NCI-H2196 treated with DMSO at 0.1 percent for 48 hours (cell line): ENCODE measurements at regions not wholly inside any gene's neighbourhood (a gene's known extent, or its start where the extent isn't known, plus 50 kb on each side); places are given as distances from the start of the nearest gene placed in this dataset.
"Not testable (repeated sequence)": the region's sequence is repeated elsewhere in the genome, so short reads cannot be mapped to it uniquely, and the experiment has no call there.

ENCODE experiments used
- DNase-seq: peaks from one replicate; lab custom pipeline; 2025; ENCODE audit not compliant: unreplicated experiment; lab: John Stamatoyannopoulos, UW

DNA sequence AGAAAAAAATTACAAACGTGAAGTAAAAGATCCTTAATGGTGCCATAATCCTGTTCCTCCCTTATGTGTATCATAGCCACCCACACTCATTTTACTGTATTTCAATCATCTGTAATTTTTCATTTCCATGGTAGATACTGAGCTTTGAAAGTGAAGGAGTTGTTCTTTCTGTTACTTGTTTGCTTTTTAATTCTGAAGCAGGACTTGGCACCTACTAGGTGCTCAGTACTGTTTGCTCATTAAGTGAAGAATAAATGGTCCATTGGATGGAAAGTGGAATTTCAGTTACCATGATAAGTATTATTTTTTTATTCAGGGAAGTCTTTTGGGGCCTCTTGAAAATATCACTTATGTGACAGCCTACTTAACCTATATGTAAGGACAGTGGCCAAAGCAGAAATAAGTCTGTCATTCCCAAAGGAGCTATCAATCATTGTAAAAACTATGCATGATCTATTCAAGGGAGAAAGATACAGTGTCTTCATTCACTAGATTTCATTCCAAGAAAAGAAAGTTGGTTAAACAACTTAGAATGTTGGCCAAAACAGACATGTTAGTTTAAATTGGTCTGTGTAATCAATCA, 1244.4 kb upstream of the SEL1L start:
- no peak for DNase-seq

- DNase-seq: no peak
These were observed 1244.9 kb upstream of the SEL1L start for GRCh38 chr14:82778601-82779000.

- no peak for DNase-seq
These were observed 1245.6 kb upstream of the SEL1L start for GRCh38 chr14:82779301-82779700.

GRCh38 chr14:82785756-82786482, 1252.3 kb upstream of the SEL1L start:
- no peak for DNase-seq

- no peak for DNase-seq
These were observed 1252.8 kb upstream of the SEL1L start for GRCh38 chr14:82786483-82786880.

DNA sequence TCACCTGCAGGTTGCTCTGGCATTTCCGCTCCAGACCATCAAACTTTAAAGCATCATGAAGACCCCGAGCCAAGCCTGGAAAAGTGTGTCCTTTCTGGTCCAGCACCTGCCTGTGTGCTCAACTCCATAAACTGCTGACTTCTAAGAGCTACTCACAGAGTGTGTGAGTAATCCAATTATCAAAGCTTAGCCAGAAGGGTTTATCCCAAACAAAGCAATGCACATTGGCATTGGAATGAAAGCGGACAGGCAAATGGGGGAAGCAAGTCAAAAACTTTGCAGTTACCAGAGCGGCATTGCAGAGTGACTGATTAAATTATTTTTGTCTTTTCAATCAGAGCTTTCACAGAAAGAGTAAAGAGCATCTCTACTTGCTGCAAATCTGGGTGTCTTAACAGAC, 1262.4 kb upstream of the SEL1L start:
- no peak for DNase-seq

DNA sequence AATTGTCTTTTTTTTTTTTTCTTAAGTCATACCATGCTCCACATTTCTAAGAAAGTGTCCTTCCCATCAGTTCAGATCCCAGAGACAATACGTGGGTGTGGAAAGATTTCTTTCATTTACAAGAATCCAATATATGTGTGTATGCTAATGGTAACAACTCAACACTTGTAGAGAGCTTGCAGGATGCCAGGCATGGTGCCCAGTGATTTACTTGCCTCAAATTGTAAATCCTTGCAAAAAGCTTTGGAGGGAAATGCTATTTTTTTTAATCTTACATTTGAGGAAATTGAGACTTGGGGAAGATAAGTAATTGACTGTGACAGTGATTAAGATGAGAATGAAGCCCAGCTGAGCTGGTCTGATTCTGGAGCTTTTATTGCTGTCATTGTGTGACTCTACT, 1264.6 kb upstream of the SEL1L start:
- no peak for DNase-seq

DNA sequence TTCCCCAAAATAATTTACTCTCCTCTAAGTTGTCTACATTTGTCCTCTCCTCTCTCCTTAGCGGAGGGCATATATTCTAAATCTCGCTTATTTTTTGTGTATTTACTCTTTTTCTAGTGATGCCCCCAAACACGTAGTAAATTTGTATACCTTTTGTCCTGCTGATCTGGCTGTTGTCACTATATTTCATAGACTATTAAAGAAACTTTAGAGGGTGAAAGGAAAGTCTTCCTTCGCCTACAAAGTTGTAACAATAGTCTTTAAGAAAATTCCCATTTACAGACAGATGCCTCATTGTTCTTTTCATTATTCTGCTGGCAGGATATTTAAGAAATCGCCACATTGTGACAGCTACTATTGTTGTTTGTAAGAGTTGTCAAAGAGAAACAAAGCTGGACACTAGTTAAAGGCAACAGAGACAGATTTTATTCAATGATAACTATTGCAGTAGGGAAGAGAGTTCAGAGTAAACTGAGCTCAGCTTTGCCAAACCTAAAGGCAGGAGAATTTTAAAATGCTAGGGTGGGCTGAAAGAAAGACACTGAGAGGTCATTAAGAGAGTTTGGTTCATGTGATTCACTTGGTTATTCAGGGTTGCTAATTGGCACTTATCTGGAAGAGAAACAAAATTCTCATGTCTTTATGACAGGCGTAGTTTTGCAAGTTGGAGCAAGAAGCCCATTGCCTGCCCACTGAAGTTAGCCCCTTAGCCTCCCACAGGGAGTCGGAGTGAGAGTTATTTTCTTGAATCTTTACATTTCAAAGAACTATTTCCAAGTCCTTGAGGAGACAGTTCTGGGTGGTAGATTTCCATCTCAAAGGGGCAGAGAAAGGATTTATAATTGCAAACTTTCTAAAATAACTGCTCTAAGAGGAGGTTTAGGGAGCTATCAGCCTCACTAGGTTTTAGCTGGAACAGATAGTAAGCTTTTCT, 1272.5 kb upstream of the SEL1L start:
- no peak for DNase-seq

DNA sequence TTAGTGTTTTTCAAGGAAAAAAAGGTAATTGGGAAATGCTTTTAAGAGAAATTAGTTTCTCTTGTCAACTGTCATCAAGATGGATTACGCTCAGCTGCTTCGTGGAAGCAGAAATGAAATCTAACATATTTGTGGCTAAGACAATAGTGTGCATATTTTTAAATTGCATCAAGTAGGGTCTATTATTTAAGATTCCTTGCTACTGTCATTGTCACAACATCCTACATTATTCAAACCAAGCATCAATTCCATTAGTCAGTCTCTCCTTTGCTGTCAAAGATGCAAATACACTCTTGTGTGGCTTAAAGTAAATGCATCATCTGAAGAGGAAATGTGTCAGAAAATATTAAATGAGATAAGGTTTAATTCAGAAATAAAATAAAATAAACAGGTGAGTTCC, 1277.6 kb upstream of the SEL1L start:
- no peak for DNase-seq

- DNase-seq: not testable (repeated sequence)
These were observed 1280.7 kb upstream of the SEL1L start for GRCh38 chr14:82814339-82814738.

GRCh38 chr14:82830596-82830995, 1296.9 kb upstream of the SEL1L start:
- no peak for DNase-seq

DNA sequence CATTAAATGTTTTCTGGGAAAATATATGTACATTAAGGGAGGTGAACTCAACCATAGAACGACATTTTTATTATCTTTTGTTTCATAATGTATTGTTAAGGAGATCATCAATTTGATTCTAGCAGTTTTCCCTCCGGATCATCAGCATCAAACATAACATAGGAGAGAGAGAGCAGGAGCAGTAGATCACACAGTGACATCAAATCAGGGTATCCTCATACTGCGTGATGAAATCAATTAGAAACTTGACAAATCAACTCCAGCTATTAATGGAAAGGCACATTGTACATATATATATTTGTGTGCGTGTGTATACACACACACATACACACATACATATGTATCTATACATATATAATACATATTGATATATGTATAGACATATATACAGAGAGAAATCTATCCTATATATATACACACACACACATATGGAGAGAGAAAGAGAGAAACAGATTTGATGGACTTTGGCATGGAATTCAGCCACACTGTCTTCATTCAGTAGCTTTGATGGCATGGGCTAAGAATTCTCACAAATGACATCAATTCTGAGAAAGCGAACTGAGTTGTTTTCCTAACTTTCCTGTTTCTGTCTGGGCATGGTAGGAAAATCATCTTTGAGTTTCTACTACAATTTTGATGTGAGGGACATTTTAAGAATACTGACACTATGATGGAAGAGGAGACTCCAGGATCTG, 1302.8 kb upstream of the SEL1L start:
- no peak for DNase-seq

GRCh38 chr14:82837611-82838140, 1304.0 kb upstream of the SEL1L start:
- DNase-seq: no peak

GRCh38 chr14:82850576-82850975, 1316.9 kb upstream of the SEL1L start:
- no peak for DNase-seq

DNA sequence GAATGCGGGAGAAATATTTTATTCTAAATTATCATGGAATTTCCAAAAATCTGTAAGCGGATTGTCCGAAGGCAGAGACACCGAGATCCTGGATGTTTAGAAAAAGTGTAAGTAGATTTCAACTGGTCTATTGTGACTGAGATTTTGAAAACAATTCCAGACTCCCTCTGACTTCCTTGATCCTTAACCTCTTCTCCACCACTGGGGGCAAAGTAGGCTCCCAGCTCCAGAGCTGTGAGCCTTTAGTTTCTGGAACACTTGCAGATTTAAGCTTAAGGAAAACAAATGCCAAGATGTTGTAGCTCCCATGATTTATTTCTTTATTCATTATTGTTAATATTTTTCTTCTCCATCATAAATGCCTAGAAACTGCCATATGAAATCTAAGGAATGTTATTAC, 1320.5 kb upstream of the SEL1L start:
- DNase-seq: no peak

DNA sequence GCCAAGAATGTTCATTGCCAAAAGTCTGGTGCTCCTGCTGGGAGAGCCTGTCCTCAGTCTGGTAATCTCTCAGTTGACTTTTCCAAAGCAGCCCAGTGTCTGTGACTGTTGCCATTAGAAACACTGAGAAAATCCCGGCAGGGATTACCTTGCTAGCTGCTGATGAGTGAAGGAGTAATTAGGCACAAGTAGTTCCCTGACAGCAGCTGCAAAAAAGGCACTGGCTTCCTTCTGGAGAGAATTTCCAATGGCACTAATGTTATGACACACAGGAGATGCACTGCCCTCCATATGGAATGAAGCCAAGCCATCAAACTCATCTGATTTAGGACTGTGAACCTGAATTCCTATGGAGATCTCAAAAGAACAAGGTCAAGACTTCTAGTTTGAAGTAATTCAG, 1321.2 kb upstream of the SEL1L start:
- no peak for DNase-seq

GRCh38 chr14:82855912-82856391, 1322.3 kb upstream of the SEL1L start:
- no peak for DNase-seq

- DNase-seq: no peak
These were observed 1327.7 kb upstream of the SEL1L start for GRCh38 chr14:82861313-82861712.

GRCh38 chr14:82872494-82872893, 1338.8 kb upstream of the SEL1L start:
- DNase-seq: no peak

DNA sequence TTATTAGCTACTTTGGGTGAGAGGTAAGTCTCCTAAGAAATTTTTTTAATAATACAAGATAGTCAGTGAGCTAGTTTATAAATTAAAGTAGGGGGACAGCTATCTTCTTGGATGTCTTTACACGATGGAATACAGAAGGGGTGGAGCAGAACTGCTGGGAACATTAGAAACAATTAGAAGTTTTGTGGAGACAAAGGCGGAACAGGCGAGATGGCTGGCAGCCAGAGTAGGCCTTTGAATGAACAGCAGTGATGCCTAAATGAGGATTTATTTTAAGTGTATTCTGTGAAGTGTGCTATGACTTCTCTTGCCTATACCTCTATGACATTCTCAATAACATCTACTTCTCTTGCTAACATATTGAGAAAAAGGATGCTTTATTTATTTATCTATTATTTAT, 1345.3 kb upstream of the SEL1L start:
- no peak for DNase-seq

- no peak for DNase-seq
These were observed 1346.4 kb upstream of the SEL1L start for GRCh38 chr14:82879949-82880535.
